ENCODE measurements at regions not wholly inside any gene's neighbourhood (a gene's known extent, or its start where the extent isn't known, plus 50 kb on each side); places are given as distances from the start of the nearest gene placed in this dataset.

DNA sequence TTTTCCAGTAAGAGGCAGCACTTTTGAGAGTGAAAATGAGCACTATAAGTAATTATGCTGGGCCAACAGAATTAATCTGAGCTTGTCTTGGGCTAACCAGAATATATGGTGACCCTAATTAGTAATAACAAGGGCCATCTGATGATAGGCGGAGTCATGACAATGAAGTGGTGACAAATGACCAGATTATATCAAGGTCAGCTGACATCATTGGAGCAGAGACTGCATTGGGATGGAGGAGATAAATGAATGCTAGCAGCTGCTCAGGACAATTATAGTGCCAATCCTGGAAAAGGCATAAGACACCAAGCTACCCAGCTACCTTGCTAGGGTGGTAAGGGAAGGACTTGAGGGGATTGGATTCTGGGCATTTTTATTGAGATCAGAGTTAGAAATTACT is 1548.7 kb downstream of the RPA4 start (continued):
- TF ChIP-seq, protein P1, sequence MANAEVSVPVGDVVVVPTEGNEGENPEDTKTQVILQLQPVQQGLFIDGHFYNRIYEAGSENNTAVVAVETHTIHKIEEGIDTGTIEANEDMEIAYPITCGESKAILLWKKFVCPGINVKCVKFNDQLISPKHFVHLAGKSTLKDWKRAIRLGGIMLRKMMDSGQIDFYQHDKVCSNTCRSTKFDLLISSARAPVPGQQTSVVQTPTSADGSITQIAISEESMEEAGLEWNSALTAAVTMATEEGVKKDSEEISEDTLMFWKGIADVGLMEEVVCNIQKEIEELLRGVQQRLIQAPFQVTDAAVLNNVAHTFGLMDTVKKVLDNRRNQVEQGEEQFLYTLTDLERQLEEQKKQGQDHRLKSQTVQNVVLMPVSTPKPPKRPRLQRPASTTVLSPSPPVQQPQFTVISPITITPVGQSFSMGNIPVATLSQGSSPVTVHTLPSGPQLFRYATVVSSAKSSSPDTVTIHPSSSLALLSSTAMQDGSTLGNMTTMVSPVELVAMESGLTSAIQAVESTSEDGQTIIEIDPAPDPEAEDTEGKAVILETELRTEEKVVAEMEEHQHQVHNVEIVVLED (CRISPR knock-in tag; IDR thresholded peaks at IDR 0.05), result no peak
- no peak for TF ChIP-seq ZEB2 (IDR thresholded peaks at IDR 0.05)

DNA sequence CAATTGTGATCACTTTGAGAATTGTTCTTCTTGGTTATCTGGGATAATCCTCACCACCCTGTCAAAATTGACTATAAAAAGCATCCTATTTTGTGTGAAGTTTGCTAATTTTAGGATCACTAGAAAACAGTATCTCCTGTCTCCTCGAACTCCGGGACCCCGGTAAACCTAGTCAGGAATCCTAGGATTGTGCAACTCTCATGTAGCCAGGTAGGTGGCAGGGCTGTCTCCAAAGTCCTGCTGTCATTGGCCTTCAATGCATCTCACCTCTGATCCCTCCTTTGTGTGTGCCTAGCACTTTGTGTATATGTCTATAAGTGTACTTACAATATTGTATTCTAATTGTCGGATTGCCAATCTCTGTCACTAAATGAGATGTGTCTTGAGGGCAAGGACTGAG is 1564.8 kb downstream of the RPA4 start:
- ChIA-PET POLR2A (no interaction called here), CTCF (ENCODE audit: low intra/inter-chr PET ratio) (interaction anchor here (0.7 kb wide), 1 partner anchor 946 kb away, joined by 3 read pairs; no protein-coding TSS in a partner anchor)
- intact Hi-C loops (cut with micrococcal nuclease) (no loop called here), in situ Hi-C loops (cut with MboI) (no loop called here)
- Histone ChIP-seq H3K4me2 (ENCODE audit: insufficient read depth, low read length) (no peak overlapping the region), H3K36me3 (ENCODE audit: control insufficient read depth, insufficient read depth, low read length) (no peaks in the 10 kb centered on the region), H3K79me2 (ENCODE audit: control insufficient read depth, insufficient read depth, low read length) (no peaks in the 10 kb centered on the region), H3K4me1 (replicated peaks in 1 of 2; ENCODE audit: control insufficient read depth in 2 of 2, insufficient read depth in 2 of 2, low read length in 2 of 2) (no peaks in the 10 kb centered on the region), H4K20me1 (replicated peaks; ENCODE audit: control insufficient read depth, insufficient read depth, low read length) (no peaks in the 10 kb centered on the region), H3K4me3 (no peak overlapping the region), H3K9me1 (ENCODE audit: control insufficient read depth, insufficient read depth, low read length) (no peaks in the 10 kb centered on the region), H3K9ac (ENCODE audit: insufficient read depth in 1 of 2, low read depth in 2 of 2, low read length in 2 of 2) (no peak overlapping the region), H3K9me3 (replicated peaks; ENCODE audit: control insufficient read depth, insufficient read depth, low read depth, low read length) (no peaks in the 10 kb centered on the region), H2AFZ (ENCODE audit: low read depth, low read length) (no peak overlapping the region), H3K27ac (ENCODE audit: extremely low read depth, low read depth, low read length) (no peak overlapping the region), H3K27me3 (ENCODE audit: control insufficient read depth in 2 of 2, insufficient read depth in 2 of 2, low read length in 2 of 2) (no peaks in the 10 kb centered on the region)
- DNase-seq (ENCODE audit: extremely low read depth in 1 of 4, low spot score in 3 of 4) (no peak), ATAC-seq (no peak), FAIRE-seq (no peak)
- WGBS (ENCODE audit: insufficient coverage, low coverage, missing lambda C conversion rate), result 0% methylated on average over 4 of the region's 4 CpGs
- BruUV-seq (replicated peaks), result no TSS peak
- TF ChIP-seq BACH1 (tag; IDR thresholded peaks at IDR 0.05) (no peak), FUS (optimal IDR thresholded peaks at IDR 0.05; ENCODE audit: low read depth, low read length) (no peak), ETV5 (CRISPR knock-in tag; IDR thresholded peaks at IDR 0.05; ENCODE audit: low read depth) (no peak), NEUROD1 (IDR thresholded peaks at IDR 0.05; ENCODE audit: borderline replicate concordance, low read depth, low read length, partially characterized antibody) (no peak), ZNF316 (IDR thresholded peaks at IDR 0.05) (no peak), MYNN (IDR thresholded peaks at IDR 0.05) (no peak), MYNN (CRISPR knock-in tag; IDR thresholded peaks at IDR 0.05) (no peak), ZSCAN29 (IDR thresholded peaks at IDR 0.05) (no peak), HIVEP1 (CRISPR knock-in tag; IDR thresholded peaks at IDR 0.05) (no peak)
- TF ChIP-seq, protein P2, sequence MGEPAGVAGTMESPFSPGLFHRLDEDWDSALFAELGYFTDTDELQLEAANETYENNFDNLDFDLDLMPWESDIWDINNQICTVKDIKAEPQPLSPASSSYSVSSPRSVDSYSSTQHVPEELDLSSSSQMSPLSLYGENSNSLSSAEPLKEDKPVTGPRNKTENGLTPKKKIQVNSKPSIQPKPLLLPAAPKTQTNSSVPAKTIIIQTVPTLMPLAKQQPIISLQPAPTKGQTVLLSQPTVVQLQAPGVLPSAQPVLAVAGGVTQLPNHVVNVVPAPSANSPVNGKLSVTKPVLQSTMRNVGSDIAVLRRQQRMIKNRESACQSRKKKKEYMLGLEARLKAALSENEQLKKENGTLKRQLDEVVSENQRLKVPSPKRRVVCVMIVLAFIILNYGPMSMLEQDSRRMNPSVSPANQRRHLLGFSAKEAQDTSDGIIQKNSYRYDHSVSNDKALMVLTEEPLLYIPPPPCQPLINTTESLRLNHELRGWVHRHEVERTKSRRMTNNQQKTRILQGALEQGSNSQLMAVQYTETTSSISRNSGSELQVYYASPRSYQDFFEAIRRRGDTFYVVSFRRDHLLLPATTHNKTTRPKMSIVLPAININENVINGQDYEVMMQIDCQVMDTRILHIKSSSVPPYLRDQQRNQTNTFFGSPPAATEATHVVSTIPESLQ (CRISPR knock-in tag; IDR thresholded peaks at IDR 0.05), result no peak
- TF ChIP-seq, protein P3, sequence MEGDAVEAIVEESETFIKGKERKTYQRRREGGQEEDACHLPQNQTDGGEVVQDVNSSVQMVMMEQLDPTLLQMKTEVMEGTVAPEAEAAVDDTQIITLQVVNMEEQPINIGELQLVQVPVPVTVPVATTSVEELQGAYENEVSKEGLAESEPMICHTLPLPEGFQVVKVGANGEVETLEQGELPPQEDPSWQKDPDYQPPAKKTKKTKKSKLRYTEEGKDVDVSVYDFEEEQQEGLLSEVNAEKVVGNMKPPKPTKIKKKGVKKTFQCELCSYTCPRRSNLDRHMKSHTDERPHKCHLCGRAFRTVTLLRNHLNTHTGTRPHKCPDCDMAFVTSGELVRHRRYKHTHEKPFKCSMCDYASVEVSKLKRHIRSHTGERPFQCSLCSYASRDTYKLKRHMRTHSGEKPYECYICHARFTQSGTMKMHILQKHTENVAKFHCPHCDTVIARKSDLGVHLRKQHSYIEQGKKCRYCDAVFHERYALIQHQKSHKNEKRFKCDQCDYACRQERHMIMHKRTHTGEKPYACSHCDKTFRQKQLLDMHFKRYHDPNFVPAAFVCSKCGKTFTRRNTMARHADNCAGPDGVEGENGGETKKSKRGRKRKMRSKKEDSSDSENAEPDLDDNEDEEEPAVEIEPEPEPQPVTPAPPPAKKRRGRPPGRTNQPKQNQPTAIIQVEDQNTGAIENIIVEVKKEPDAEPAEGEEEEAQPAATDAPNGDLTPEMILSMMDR (IDR thresholded peaks at IDR 0.05 in 2 of 3, conservative IDR thresholded peaks at IDR 0.05 in 1 of 3; ENCODE audit: insufficient read depth in 2 of 3, low read depth in 1 of 3, low read length in 3 of 3), result no peak
- TF ChIP-seq, protein P4, sequence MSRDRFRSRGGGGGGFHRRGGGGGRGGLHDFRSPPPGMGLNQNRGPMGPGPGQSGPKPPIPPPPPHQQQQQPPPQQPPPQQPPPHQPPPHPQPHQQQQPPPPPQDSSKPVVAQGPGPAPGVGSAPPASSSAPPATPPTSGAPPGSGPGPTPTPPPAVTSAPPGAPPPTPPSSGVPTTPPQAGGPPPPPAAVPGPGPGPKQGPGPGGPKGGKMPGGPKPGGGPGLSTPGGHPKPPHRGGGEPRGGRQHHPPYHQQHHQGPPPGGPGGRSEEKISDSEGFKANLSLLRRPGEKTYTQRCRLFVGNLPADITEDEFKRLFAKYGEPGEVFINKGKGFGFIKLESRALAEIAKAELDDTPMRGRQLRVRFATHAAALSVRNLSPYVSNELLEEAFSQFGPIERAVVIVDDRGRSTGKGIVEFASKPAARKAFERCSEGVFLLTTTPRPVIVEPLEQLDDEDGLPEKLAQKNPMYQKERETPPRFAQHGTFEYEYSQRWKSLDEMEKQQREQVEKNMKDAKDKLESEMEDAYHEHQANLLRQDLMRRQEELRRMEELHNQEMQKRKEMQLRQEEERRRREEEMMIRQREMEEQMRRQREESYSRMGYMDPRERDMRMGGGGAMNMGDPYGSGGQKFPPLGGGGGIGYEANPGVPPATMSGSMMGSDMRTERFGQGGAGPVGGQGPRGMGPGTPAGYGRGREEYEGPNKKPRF (IDR thresholded peaks at IDR 0.05; ENCODE audit: low read depth, low read length), result no peak
- TF ChIP-seq, protein P5, sequence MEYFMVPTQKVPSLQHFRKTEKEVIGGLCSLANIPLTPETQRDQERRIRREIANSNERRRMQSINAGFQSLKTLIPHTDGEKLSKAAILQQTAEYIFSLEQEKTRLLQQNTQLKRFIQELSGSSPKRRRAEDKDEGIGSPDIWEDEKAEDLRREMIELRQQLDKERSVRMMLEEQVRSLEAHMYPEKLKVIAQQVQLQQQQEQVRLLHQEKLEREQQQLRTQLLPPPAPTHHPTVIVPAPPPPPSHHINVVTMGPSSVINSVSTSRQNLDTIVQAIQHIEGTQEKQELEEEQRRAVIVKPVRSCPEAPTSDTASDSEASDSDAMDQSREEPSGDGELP (CRISPR knock-in tag; IDR thresholded peaks at IDR 0.05; ENCODE audit: borderline replicate concordance), result no peak
